ENCODE measurements at regions not wholly inside any gene's neighbourhood (a gene's known extent, or its start where the extent isn't known, plus 50 kb on each side); places are given as distances from the start of the nearest gene placed in this dataset.

DNA sequence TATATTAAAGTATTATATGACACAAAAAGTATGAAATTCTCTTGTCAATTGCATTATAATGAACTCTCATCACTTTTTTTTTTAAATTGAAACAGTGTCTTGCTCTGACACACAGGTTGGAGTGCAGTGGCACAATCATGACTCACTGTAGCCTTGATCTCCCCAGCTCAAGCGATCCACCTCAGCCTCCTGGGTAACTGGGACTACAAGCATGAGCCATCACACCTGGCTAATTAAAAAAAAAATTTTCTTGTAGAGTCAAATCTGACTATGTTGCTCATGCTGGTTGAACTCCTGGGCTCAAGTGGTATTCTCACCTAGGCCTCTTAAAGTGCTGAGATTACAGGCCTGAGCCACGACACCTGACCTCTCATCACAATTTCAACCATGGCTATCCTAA, 259.3 kb downstream of the S1PR1 start:
- WGBS, 2 experiments (ENCODE audit: extremely low coverage in 1 of 2, insufficient coverage in 1 of 2, insufficient read length in 1 of 2, insufficient replicate concordance in 2 of 2, low coverage in 1 of 2, low lambda C conversion rate in 2 of 2, missing lambda C conversion rate in 1 of 2) = 87% methylated on average over 2 of the region's 2 CpGs; no CpG with 5 or more reads in 1 of the 2 experiments
- no peak overlapping the region for H2BK120ac ChIP-seq (replicated peaks; ENCODE audit: low read depth, low read length)
- H2AFZ ChIP-seq (ENCODE audit: low read length) = no peak overlapping the region
- 0 out of 4 replicates have a peak, but pooled peaks cover 0 to 4% of the 10 kb centered on the region in 2 experiments for H3K9me3 ChIP-seq (ENCODE audit: insufficient read depth in 2 of 2, low read depth in 1 of 2, low read length in 1 of 2)
- no peak overlapping the region for H3K9ac ChIP-seq (replicated peaks in 1 of 4; ENCODE audit: extremely low read depth in 1 of 4, low read depth in 3 of 4, low read length in 3 of 4)
- no peak overlapping the region for H3K23ac ChIP-seq (ENCODE audit: insufficient read length)
- no peak for TF ChIP-seq CHD1 (IDR thresholded peaks at IDR 0.05; ENCODE audit: low read depth, low read length)
- TF ChIP-seq CREB1 (IDR thresholded peaks at IDR 0.05) = no peak
- no peak for TF ChIP-seq PHF8 (conservative IDR thresholded peaks at IDR 0.05; ENCODE audit: low read depth, low read length)
- no peak for TF ChIP-seq KDM4A (IDR thresholded peaks at IDR 0.05; ENCODE audit: low read depth, low read length, severe bottlenecking)
- TF ChIP-seq BCL11A (IDR thresholded peaks at IDR 0.05; ENCODE audit: low read depth in 2 of 2, low read length in 2 of 2) = no peak
- TF ChIP-seq JUND (IDR thresholded peaks at IDR 0.05; ENCODE audit: low read length) = no peak
- no peak for TF ChIP-seq GTF2F1 (IDR thresholded peaks at IDR 0.05; ENCODE audit: borderline replicate concordance, low read depth, low read length)
- no peak for TF ChIP-seq RFX5 (IDR thresholded peaks at IDR 0.05; ENCODE audit: borderline replicate concordance, low read depth, low read length)
- no peak overlapping the region for H2BK12ac ChIP-seq (ENCODE audit: low read depth, low read length)
- no peak overlapping the region for H3K4me2 ChIP-seq (ENCODE audit: insufficient read depth in 1 of 2, low read depth in 2 of 2, low read length in 2 of 2)
- no peak overlapping the region for H3K4me3 ChIP-seq (ENCODE audit: extremely low read depth in 1 of 4, insufficient read depth in 2 of 4, low read depth in 3 of 4, low read length in 4 of 4)
- no peaks in the 10 kb centered on the region for H3K4me1 ChIP-seq (replicated peaks in 1 of 4; ENCODE audit: control insufficient read depth in 3 of 4, insufficient read depth in 4 of 4, low read length in 3 of 4)
- H3K79me2 ChIP-seq (ENCODE audit: control insufficient read depth in 1 of 2, insufficient read depth in 2 of 2, low read length in 2 of 2) = no peaks in the 10 kb centered on the region
- no peak overlapping the region for H4K8ac ChIP-seq (ENCODE audit: extremely low read depth, insufficient read depth, low read length)
- H2AK5ac ChIP-seq (ENCODE audit: low read depth, low read length) = no peak overlapping the region
- no peaks in the 10 kb centered on the region for H3K27me3 ChIP-seq (replicated peaks in 1 of 4; ENCODE audit: control insufficient read depth in 3 of 4, extremely low read depth in 1 of 4, insufficient read depth in 3 of 4, low read length in 3 of 4)
- no peak overlapping the region for H3K18ac ChIP-seq (ENCODE audit: extremely low read depth, low read length)
- H3K79me1 ChIP-seq (ENCODE audit: low read depth, low read length) = no peaks in the 10 kb centered on the region
- no peak overlapping the region for H3K14ac ChIP-seq (ENCODE audit: insufficient read length)
- no peak overlapping the region for H2BK15ac ChIP-seq (ENCODE audit: low read length)
- DNase-seq (ENCODE audit: low read depth in 1 of 2, low spot score in 2 of 2) (no peak), FAIRE-seq (no peak)
- no peak overlapping the region for H4K5ac ChIP-seq (ENCODE audit: insufficient read length, low read depth, low read length)
- no peak overlapping the region for H3K56ac ChIP-seq (replicated peaks; ENCODE audit: insufficient read length, low read depth, low read length)
- H3K4ac ChIP-seq (replicated peaks; ENCODE audit: insufficient read length, low read depth, low read length) = no peak overlapping the region
- no peak overlapping the region for H2BK5ac ChIP-seq (ENCODE audit: low read depth, low read length)
- no peaks in the 10 kb centered on the region; a peak in 1 of 8 replicates for H3K36me3 ChIP-seq (ENCODE audit: control insufficient read depth in 2 of 4, insufficient read depth in 4 of 4, low read length in 3 of 4)
- H3K23me2 ChIP-seq (ENCODE audit: low read depth, low read length) = no peaks in the 10 kb centered on the region
- H3K27ac ChIP-seq (ENCODE audit: low read depth, low read length) = no peak overlapping the region
- CTCF ChIA-PET (ENCODE audit: partially characterized antibody) = interaction anchor here (0.6 to 2.0 kb wide), 2 partner anchors 10 to 406 kb away, joined by 3 to 7 read pairs; no protein-coding TSS in a partner anchor
- no peak overlapping the region for H4K91ac ChIP-seq (replicated peaks; ENCODE audit: insufficient read length, low read length)
- POLR2A ChIA-PET (ENCODE audit: partially characterized antibody) = no interaction called here
- no peak overlapping the region for H2BK20ac ChIP-seq (ENCODE audit: low read length)
- H4K20me1 ChIP-seq (replicated peaks in 1 of 2; ENCODE audit: control insufficient read depth in 1 of 2, insufficient read depth in 2 of 2, low read length in 2 of 2) = no peaks in the 10 kb centered on the region
